Left lung (tissue), 4 donors: ENCODE measurements at regions not wholly inside any gene's neighbourhood (a gene's known extent, or its start where the extent isn't known, plus 50 kb on each side); places are given as distances from the start of the nearest gene placed in this dataset.
"Not testable (repeated sequence)": the region's sequence is repeated elsewhere in the genome, so short reads cannot be mapped to it uniquely, and the experiment has no call there.

Experiments
- ATAC-seq: fragments of 200-7000 bp; cut with Tn5 transposase; one replicate; pipeline ENCODE4 v1.9.1; 2020; ENCODE audit warnings: moderate library complexity
- DNase-seq, 4 donors: peaks; one replicate each; pipeline ENCODE4 v3.0.0-alpha.2; 2013 to 2020
- H3K27ac ChIP-seq, 2 donors: fragments of 200-600 bp; sonication (generic) in 1 of 2; one replicate each; pipeline versions ENCODE4 v1.5.0 to v1.8.0; 2020 to 2021
- H3K27me3 ChIP-seq, 2 donors: fragments of 200-600 bp; sonication (generic) in 1 of 2; one replicate each; pipeline versions ENCODE4 v1.5.0 to v1.8.0; 2020 to 2021
- H3K36me3 ChIP-seq, 2 donors: fragments of 200-600 bp; sonication (generic) in 1 of 2; one replicate each; pipeline versions ENCODE4 v1.5.0 to v1.8.0; 2020 to 2021
- H3K4me1 ChIP-seq, 2 donors: fragments of 200-600 bp; one replicate each; pipeline ENCODE4 v1.8.0; 2021
- H3K4me3 ChIP-seq, 2 donors: fragments of 200-600 bp; sonication (generic) in 1 of 2; one replicate each; pipeline versions ENCODE4 v1.5.0 to v1.8.0; 2020 to 2021; ENCODE audit warnings: mild to moderate bottlenecking in 1 of 2
- H3K9me3 ChIP-seq, 2 donors: fragments of 200-600 bp; sonication (generic) in 1 of 2; one replicate each; pipeline versions ENCODE4 v1.5.0 to v1.8.0; 2020 to 2021
- intact Hi-C, 2 donors: fragments of 100-400 bp; cut with DNase I; formaldehyde crosslinking; loops; one replicate each; pipeline versions ENCODE4 v1.11.2 to v1.14.2; 2022
- donor health status: DM: no; HTN: yes; CAD: no.
- donor health status: DM: no; HTN: no; CAD: no.

GRCh38 chr1:149213673-149214072 lies 110.3 kb upstream of the NBPF9 start:
- H3K4me3 ChIP-seq, ATAC-seq, H3K36me3 ChIP-seq, DNase-seq, intact Hi-C loops, H3K27me3 ChIP-seq, H3K27ac ChIP-seq, H3K4me1 ChIP-seq, H3K9me3 ChIP-seq: not testable (repeated sequence)

- H3K9me3 ChIP-seq, intact Hi-C loops, H3K4me3 ChIP-seq, H3K27me3 ChIP-seq, H3K4me1 ChIP-seq, H3K36me3 ChIP-seq, H3K27ac ChIP-seq: not testable (repeated sequence)
- ATAC-seq: peak; percentile 93
- DNase-seq: peak in 2 of 4 donors; percentile 15 to 45
Observed at GRCh38 chr1:149218080-149218988, 115.0 kb upstream of the NBPF9 start.

- H3K9me3 ChIP-seq, H3K36me3 ChIP-seq, H3K4me3 ChIP-seq, DNase-seq, ATAC-seq, H3K27me3 ChIP-seq, H3K4me1 ChIP-seq, intact Hi-C loops, H3K27ac ChIP-seq: not testable (repeated sequence)
Observed at GRCh38 chr1:149219539-149219938, 116.2 kb upstream of the NBPF9 start.

- H3K4me3 ChIP-seq, H3K9me3 ChIP-seq, DNase-seq, H3K4me1 ChIP-seq, ATAC-seq, H3K27me3 ChIP-seq, intact Hi-C loops, H3K36me3 ChIP-seq, H3K27ac ChIP-seq: not testable (repeated sequence)
Observed at GRCh38 chr1:149220463-149221074, 117.2 kb upstream of the NBPF9 start.

GRCh38 chr1:149227933-149228665 lies 124.7 kb upstream of the NBPF9 start:
- intact Hi-C loops, H3K9me3 ChIP-seq, H3K4me3 ChIP-seq, H3K4me1 ChIP-seq, H3K36me3 ChIP-seq, DNase-seq, ATAC-seq, H3K27me3 ChIP-seq: not testable (repeated sequence)
- H3K27ac ChIP-seq: peak overlapping the region in 1 of 2 donors; percentile 44

GRCh38 chr1:149228672-149229585 lies 125.6 kb upstream of the NBPF9 start:
- H3K4me3 ChIP-seq, DNase-seq, intact Hi-C loops, H3K4me1 ChIP-seq, H3K27ac ChIP-seq, H3K27me3 ChIP-seq, H3K36me3 ChIP-seq, H3K9me3 ChIP-seq: not testable (repeated sequence)
- ATAC-seq: peak; percentile 94

- H3K4me3 ChIP-seq, intact Hi-C loops, H3K36me3 ChIP-seq, H3K27ac ChIP-seq, H3K27me3 ChIP-seq, H3K9me3 ChIP-seq, H3K4me1 ChIP-seq: not testable (repeated sequence)
- peak; percentile 87 for ATAC-seq
- DNase-seq: peak in 1 of 4 donors; percentile 33
Observed at GRCh38 chr1:149229813-149230212, 126.5 kb upstream of the NBPF9 start.

GRCh38 chr1:149234926-149235914 lies 131.9 kb upstream of the NBPF9 start:
- H3K4me3 ChIP-seq, intact Hi-C loops: not testable (repeated sequence)

GRCh38 chr1:149237515-149237914 lies 134.2 kb upstream of the NBPF9 start:
- intact Hi-C loops, H3K9me3 ChIP-seq, H3K36me3 ChIP-seq, H3K4me3 ChIP-seq, H3K4me1 ChIP-seq, ATAC-seq, H3K27ac ChIP-seq, H3K27me3 ChIP-seq, DNase-seq: not testable (repeated sequence)

More at GRCh38 chr1:149234926-149235914, 131.9 kb upstream of the NBPF9 start:
- not testable (repeated sequence) for H3K9me3 ChIP-seq, H3K36me3 ChIP-seq, H3K4me1 ChIP-seq, DNase-seq, H3K27me3 ChIP-seq, H3K27ac ChIP-seq
- peak; percentile 75 for ATAC-seq

- ATAC-seq: peak; percentile 59
Observed at GRCh38 chr1:149239897-149240508, 136.7 kb upstream of the NBPF9 start.

GRCh38 chr1:149240530-149240929 lies 137.2 kb upstream of the NBPF9 start:
- intact Hi-C loops, H3K27ac ChIP-seq, H3K4me3 ChIP-seq, H3K4me1 ChIP-seq, H3K27me3 ChIP-seq, H3K36me3 ChIP-seq, H3K9me3 ChIP-seq, DNase-seq: not testable (repeated sequence)
- peak; percentile 18 for ATAC-seq

More at GRCh38 chr1:149239897-149240508, 136.7 kb upstream of the NBPF9 start:
- H3K36me3 ChIP-seq, DNase-seq, H3K27me3 ChIP-seq, H3K4me3 ChIP-seq, intact Hi-C loops, H3K27ac ChIP-seq, H3K9me3 ChIP-seq, H3K4me1 ChIP-seq: not testable (repeated sequence)
